GM15510 (cell line): ENCODE measurements at regions not wholly inside any gene's neighbourhood (a gene's known extent, or its start where the extent isn't known, plus 50 kb on each side); places are given as distances from the start of the nearest gene placed in this dataset.

ENCODE experiments used
- POLR2A ChIP-seq: IDR thresholded peaks from 3 replicates; pipeline ENCODE4 v1.6.1; 2011; ENCODE audit warnings: borderline replicate concordance; ENCODE audit not compliant: insufficient read length; ENCODE audit errors: extremely low read depth

- no peak for TF ChIP-seq POLR2A
Measured at GRCh38 chr14:89468566-89468965, 51.5 kb upstream of the FOXN3 start.

- TF ChIP-seq POLR2A: no peak
Measured at GRCh38 chr14:89466944-89467343, 49.9 kb upstream of the FOXN3 start.
